Esophagus muscularis mucosa (tissue), 4 donors: ENCODE measurements at regions not wholly inside any gene's neighbourhood (a gene's known extent, or its start where the extent isn't known, plus 50 kb on each side); places are given as distances from the start of the nearest gene placed in this dataset.
A peak's percentile ranks its signal among the peaks of the same experiment; 100 is the strongest.

Source experiments
- DNase-seq: peaks from one replicate; pipeline ENCODE4 v3.0.0-alpha.2; 2017; ENCODE audit errors: extremely low spot score
- H3K27ac ChIP-seq, 4 donors: fragments of 200-600 bp; sonication (generic); replicated peaks in 1 of 4; 1 replicate in 3 of 4; 2 replicates in 1 of 4; pipeline ENCODE4 v1.5.1; 2016 to 2019; ENCODE audit warnings: mild to moderate bottlenecking in 1 of 4
- H3K27me3 ChIP-seq, 4 donors: fragments of 200-600 bp; sonication (generic); one replicate each; pipeline versions ENCODE4 v1.5.1 to v1.6.0; 2016 to 2019
- H3K36me3 ChIP-seq, 4 donors: fragments of 200-600 bp; sonication (generic); one replicate each; pipeline ENCODE4 v1.5.1; 2016 to 2019
- H3K4me1 ChIP-seq, 4 donors: fragments of 200-600 bp; sonication (generic); one replicate each; pipeline ENCODE4 v1.5.1; 2016 to 2019
- H3K4me3 ChIP-seq, 4 donors: fragments of 200-600 bp; sonication (generic); 1 replicate in 2 of 4; 2 replicates in 2 of 4; pipeline ENCODE4 v1.5.1; 2016 to 2019; ENCODE audit warnings: mild to moderate bottlenecking in 4 of 4, moderate library complexity in 1 of 4
- H3K9me3 ChIP-seq, 4 donors: fragments of 200-600 bp; sonication (generic); 1 replicate in 3 of 4; 2 replicates in 1 of 4; pipeline ENCODE4 v1.5.1; 2016 to 2019
- EP300 ChIP-seq: sonication (generic); formaldehyde crosslinking; IDR thresholded peaks from one replicate; pipeline ENCODE4 v1.6.1; 2017; ENCODE audit warnings: antibody characterized with exemption
- POLR2A ChIP-seq: fragments of 450-650 bp; IDR thresholded peaks from one replicate; pipeline ENCODE4 v1.6.1; 2017; ENCODE audit warnings: antibody characterized with exemption, moderate library complexity, mild to moderate bottlenecking, low read depth
- POLR2AphosphoS5 ChIP-seq, 2 donors: sonication (generic); formaldehyde crosslinking; IDR thresholded peaks; one replicate each; pipeline ENCODE4 v1.6.1; 2017; ENCODE audit warnings: antibody characterized with exemption in 2 of 2
- WGBS: methylation state at CpG from one replicate; pipeline ENCODE4 v1.1.5; 2018; 5-methylcytosine and 5-hydroxymethylcytosine counted together
- intact Hi-C: fragments of 100-400 bp; cut with DNase I; formaldehyde crosslinking; loops from one replicate; pipeline ENCODE4 v1.15.1; 2023
- TF ChIP-seq, protein P1 (sequence below), 3 experiments: fragments of 200-600 bp in 2 of 3; fragments of 450-650 bp in 1 of 3; sonication (generic) in 2 of 3; IDR thresholded peaks; one replicate each; pipeline ENCODE4 v1.5.1; 2017 to 2019; ENCODE audit warnings: antibody characterized with exemption in 3 of 3, mild to moderate bottlenecking in 2 of 3, moderate library complexity in 1 of 3

DNA sequence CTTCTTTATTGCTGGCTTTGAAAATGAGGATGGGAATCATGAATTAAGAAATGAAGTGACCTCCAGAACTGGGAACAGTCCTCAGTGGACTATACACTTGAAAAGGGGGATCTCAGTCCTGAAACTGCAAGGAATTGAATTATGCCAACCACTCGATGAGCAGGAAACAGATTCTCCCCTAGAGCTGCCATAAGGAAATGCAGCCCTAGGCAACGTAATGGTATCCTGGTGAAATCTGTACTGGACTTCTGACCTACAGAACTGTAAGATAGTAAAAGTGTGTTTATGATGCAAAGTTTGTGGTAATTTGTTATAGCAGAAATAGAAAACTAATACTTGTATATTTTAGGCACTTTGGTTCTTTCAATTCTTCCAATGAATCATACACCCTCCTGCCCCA is 236.4 kb upstream of the TAC1 start:
- H3K27ac ChIP-seq = no peak overlapping the region
- intact Hi-C loops = no loop called here
- H3K4me3 ChIP-seq = no peak overlapping the region
- no peaks in the 10 kb centered on the region for H3K36me3 ChIP-seq
- DNase-seq = no peak
- H3K4me1 ChIP-seq = no peaks in the 10 kb centered on the region
- no peak for TF ChIP-seq EP300
- TF ChIP-seq, protein P1, sequence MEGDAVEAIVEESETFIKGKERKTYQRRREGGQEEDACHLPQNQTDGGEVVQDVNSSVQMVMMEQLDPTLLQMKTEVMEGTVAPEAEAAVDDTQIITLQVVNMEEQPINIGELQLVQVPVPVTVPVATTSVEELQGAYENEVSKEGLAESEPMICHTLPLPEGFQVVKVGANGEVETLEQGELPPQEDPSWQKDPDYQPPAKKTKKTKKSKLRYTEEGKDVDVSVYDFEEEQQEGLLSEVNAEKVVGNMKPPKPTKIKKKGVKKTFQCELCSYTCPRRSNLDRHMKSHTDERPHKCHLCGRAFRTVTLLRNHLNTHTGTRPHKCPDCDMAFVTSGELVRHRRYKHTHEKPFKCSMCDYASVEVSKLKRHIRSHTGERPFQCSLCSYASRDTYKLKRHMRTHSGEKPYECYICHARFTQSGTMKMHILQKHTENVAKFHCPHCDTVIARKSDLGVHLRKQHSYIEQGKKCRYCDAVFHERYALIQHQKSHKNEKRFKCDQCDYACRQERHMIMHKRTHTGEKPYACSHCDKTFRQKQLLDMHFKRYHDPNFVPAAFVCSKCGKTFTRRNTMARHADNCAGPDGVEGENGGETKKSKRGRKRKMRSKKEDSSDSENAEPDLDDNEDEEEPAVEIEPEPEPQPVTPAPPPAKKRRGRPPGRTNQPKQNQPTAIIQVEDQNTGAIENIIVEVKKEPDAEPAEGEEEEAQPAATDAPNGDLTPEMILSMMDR (IDR thresholded peaks at IDR 0.05) = no peak
- no peak for TF ChIP-seq POLR2A
- no peak for TF ChIP-seq POLR2AphosphoS5 (IDR thresholded peaks at IDR 0.05)
- H3K27me3 ChIP-seq = no peaks in the 10 kb centered on the region
- no peaks in the 10 kb centered on the region for H3K9me3 ChIP-seq
- 63% methylated on average over 2 of the region's 2 CpGs for WGBS

DNA sequence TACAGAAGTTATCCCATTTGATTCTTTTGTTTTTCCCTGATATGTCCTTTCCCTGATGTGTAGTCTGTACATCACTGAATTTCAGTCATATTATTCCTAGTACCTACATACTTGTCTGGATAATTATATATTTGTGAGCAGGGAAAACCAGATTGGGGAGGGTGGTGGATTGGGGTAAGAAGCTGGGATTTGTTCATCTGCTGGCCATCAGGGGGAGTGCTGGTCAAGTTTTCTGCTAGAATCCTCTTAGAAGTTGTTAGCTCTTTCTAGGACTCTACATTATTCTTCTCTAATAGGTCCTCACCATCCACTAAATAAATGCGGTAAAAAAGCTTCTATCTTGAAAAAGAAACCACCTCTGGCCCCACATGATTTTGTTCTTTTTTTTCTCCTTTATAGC is 232.7 kb upstream of the TAC1 start:
- TF ChIP-seq EP300 (no peak), POLR2AphosphoS5 (IDR thresholded peaks at IDR 0.05) (no peak), POLR2A (no peak)
- TF ChIP-seq, protein P1 (IDR thresholded peaks at IDR 0.05) = peak in 2 of 3 experiments; percentile 18 to 43
- no peaks in the 10 kb centered on the region for H3K9me3 ChIP-seq
- WGBS = 64% methylated on average over 1 of the region's 1 CpG
- H3K27ac ChIP-seq = no peak overlapping the region
- no peak for DNase-seq
- no peaks in the 10 kb centered on the region for H3K36me3 ChIP-seq
- no peak overlapping the region for H3K4me3 ChIP-seq
- H3K4me1 ChIP-seq = no peaks in the 10 kb centered on the region
- H3K27me3 ChIP-seq = peaks cover 0 to 5% (median 0%) of the 10 kb centered on the region in 4 donors
- intact Hi-C loops = no loop called here

DNA sequence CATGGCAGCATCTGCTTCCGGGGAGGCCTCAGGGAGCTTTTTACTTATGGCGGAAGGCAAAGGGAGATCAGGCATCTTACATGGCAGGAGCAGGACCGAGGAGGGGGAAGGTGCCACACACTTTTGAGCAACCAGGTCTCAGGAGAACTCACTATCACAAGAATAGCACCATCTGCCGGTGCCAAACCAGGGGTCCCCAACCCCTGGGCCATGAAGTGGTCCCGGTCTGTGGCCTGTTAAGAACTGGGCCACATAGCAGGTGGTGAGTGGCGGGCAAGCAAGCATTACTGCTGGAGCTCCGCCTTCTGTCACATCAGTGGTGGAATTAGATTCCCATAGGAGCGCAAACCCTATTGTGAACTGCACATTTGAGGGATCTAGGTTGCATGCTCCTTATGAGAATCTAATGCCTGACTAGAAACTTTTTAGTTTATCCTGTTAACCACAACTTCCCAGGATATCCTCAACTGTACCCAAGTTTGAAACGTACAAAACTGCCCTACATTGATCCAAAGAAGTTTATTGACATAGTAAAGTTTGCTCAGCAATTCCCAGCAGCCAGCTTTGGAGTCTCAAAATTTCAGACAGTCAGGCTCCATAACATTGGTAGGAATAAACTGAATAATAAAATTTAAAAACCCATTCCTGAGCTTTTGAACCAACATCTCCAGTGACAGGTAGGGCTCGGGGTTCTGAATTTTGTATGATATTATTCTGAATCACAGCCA is 228.4 kb upstream of the TAC1 start:
- intact Hi-C loops = loop anchor here (5.0 kb wide), 1 partner anchor 334 kb away; no protein-coding TSS in a partner anchor
- Histone ChIP-seq H3K4me1 (no peaks in the 10 kb centered on the region), H3K27ac (no peak overlapping the region), H3K4me3 (no peak overlapping the region), H3K9me3 (no peaks in the 10 kb centered on the region), H3K27me3 (peaks cover 0 to 5% (median 0%) of the 10 kb centered on the region in 4 donors), H3K36me3 (no peaks in the 10 kb centered on the region)
- 82% methylated on average over 9 of the region's 10 CpGs for WGBS
- no peak for TF ChIP-seq POLR2AphosphoS5 (IDR thresholded peaks at IDR 0.05)
- TF ChIP-seq, protein P1 (IDR thresholded peaks at IDR 0.05) = no peak
- no peak for TF ChIP-seq POLR2A
- TF ChIP-seq EP300 = no peak
- no peak for DNase-seq

DNA sequence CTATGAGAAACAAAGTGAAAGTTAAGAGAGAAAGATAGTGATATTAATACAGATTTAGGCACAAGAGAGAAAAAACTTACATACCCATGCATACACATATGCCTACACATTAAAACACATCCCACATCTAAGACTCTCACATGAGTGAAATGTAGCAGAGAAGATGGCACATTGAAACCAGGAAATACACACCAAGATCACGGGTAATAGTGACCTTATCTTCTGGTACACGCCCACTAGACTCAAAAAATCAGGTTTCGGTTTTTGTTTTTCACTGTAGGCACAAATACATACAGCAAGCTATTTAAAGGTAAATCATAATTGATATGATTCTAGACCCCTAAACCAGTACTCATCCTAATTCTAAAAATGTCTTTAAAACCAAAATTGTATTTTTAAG is 225.2 kb upstream of the TAC1 start:
- Histone ChIP-seq H3K4me3 (no peak overlapping the region), H3K36me3 (no peaks in the 10 kb centered on the region), H3K9me3 (no peaks in the 10 kb centered on the region), H3K27me3 (peaks cover 0 to 5% (median 0%) of the 10 kb centered on the region in 4 donors), H3K4me1 (no peaks in the 10 kb centered on the region), H3K27ac (no peak overlapping the region)
- intact Hi-C loops = no loop called here
- no peak for DNase-seq
- TF ChIP-seq POLR2A = no peak
- WGBS = 43% methylated on average over 3 of the region's 3 CpGs

DNA sequence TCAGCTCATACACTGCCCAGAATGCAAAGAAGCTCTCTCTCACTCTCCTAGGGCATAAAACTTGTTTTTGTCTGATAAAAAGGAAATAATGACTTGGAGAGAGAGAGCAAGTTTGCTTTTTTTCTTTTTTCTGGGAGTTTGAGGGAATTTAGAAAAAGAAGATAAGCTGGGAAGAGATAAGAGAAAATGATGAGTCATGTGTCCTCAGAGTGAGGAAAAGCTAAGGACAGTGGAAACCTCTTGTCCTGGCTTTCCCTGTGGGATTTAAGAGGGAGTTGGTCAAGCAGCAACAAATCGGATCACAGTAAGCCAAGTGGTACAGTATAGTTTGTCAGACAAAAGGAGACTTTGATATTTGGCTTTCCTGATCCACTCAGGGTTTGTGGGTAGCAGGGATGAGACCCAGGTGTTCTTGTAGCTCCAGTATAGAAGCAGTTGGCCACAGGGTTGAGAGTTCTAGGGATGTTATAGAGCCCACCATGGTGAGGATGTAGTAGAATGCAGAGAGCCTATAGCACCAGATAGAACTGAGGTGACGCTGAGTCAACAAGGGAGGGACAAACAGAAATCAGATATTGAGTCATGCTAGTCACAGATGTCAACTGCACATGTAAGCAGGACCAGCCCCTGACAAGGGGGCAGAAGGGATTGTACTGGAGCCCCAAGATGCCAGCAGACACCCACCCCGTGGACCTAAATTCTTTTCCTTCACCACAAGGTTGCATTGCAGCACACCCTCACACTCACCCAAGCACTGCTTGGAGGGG is 219.3 kb upstream of the TAC1 start:
- Histone ChIP-seq H3K9me3 (no peaks in the 10 kb centered on the region), H3K36me3 (no peaks in the 10 kb centered on the region), H3K4me1 (no peaks in the 10 kb centered on the region), H3K4me3 (no peak overlapping the region), H3K27ac (no peak overlapping the region), H3K27me3 (no peaks in the 10 kb centered on the region)
- DNase-seq = no peak
- TF ChIP-seq POLR2A = no peak
- no peak for TF ChIP-seq EP300
- TF ChIP-seq POLR2AphosphoS5 (IDR thresholded peaks at IDR 0.05) = no peak
- TF ChIP-seq, protein P1 (IDR thresholded peaks at IDR 0.05) = no peak
- intact Hi-C loops = no loop called here
- WGBS = 82% methylated on average over 3 of the region's 3 CpGs
